ENCODE measurements at regions not wholly inside any gene's neighbourhood (a gene's known extent, or its start where the extent isn't known, plus 50 kb on each side); places are given as distances from the start of the nearest gene placed in this dataset.
A peak's percentile ranks its signal among the peaks of the same experiment; 100 is the strongest.

DNA sequence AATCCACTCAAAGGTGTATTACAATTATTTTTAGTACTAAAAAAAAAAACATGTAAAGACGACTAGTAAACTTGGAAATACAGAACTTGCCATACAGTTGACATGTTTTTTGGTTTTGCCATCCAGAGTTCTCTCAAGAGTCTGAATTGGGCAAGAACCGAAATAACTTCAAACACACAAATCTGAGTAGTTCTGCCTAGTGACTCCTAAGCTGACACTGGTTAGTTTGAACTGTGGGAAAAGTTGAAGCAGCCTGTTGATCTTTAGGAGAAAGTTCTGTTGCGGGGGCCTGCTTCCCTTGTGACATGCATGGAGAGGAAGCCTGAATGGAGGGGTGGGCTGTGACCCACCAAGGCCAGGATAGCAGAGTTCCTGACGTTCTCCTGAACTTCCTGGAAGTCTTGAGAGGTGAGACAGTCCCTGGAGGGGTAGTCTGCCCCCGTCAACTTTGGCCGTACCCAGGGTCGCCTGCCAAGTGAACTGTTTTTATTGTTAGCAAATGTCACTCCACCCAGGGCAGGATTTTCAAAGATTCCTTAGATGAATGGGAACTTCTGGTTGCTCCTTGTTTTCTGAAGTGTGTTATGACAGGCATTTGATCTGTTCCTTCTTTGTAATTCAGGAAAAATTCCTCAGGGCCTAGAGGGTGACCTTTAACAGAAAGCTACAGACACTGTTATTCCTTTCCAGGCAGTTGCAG lies 85.6 kb upstream of the SPTBN1 start:
- Histone ChIP-seq H3K27ac (ENCODE audit: extremely low read length, insufficient read depth, low read length) (no peak overlapping the region), H3K9me3 (ENCODE audit: low read length) (peaks cover 23% of the 10 kb centered on the region), H3K4me1 (ENCODE audit: insufficient read depth, low read length) (peaks cover 23% of the 10 kb centered on the region), H3K36me3 (replicated peaks in 1 of 2; ENCODE audit: control insufficient read depth in 1 of 2, insufficient read depth in 2 of 2, low read length in 2 of 2) (no peaks in the 10 kb centered on the region), H3K27me3 (ENCODE audit: control insufficient read depth in 1 of 2, insufficient read depth in 2 of 2, low read length in 2 of 2) (peaks cover 1 to 42% of the 10 kb centered on the region in 2 experiments; a peak in 2 of 5 replicates), H3K4me2 (ENCODE audit: low read depth, low read length) (peak overlapping the region; percentile 81), H2AFZ (ENCODE audit: low read length) (peak overlapping the region; percentile 68), H4K20me1 (ENCODE audit: insufficient read depth, low read length) (no peaks in the 10 kb centered on the region), H3K4me3 (replicated peaks in 1 of 3; ENCODE audit: insufficient read depth in 1 of 3, low read depth in 2 of 3, low read length in 3 of 3) (peak overlapping the region in 2 of 3 experiments; percentile 13 to 39; a peak in 3 of 6 replicates), H3K9ac (ENCODE audit: insufficient read depth, low read depth, low read length) (no peak overlapping the region), H3K79me2 (ENCODE audit: insufficient read depth, low read length) (no peaks in the 10 kb centered on the region)
- TF ChIP-seq RORA (CRISPR knock-in tag; IDR thresholded peaks at IDR 0.05) = no peak
- TF ChIP-seq, protein P1, sequence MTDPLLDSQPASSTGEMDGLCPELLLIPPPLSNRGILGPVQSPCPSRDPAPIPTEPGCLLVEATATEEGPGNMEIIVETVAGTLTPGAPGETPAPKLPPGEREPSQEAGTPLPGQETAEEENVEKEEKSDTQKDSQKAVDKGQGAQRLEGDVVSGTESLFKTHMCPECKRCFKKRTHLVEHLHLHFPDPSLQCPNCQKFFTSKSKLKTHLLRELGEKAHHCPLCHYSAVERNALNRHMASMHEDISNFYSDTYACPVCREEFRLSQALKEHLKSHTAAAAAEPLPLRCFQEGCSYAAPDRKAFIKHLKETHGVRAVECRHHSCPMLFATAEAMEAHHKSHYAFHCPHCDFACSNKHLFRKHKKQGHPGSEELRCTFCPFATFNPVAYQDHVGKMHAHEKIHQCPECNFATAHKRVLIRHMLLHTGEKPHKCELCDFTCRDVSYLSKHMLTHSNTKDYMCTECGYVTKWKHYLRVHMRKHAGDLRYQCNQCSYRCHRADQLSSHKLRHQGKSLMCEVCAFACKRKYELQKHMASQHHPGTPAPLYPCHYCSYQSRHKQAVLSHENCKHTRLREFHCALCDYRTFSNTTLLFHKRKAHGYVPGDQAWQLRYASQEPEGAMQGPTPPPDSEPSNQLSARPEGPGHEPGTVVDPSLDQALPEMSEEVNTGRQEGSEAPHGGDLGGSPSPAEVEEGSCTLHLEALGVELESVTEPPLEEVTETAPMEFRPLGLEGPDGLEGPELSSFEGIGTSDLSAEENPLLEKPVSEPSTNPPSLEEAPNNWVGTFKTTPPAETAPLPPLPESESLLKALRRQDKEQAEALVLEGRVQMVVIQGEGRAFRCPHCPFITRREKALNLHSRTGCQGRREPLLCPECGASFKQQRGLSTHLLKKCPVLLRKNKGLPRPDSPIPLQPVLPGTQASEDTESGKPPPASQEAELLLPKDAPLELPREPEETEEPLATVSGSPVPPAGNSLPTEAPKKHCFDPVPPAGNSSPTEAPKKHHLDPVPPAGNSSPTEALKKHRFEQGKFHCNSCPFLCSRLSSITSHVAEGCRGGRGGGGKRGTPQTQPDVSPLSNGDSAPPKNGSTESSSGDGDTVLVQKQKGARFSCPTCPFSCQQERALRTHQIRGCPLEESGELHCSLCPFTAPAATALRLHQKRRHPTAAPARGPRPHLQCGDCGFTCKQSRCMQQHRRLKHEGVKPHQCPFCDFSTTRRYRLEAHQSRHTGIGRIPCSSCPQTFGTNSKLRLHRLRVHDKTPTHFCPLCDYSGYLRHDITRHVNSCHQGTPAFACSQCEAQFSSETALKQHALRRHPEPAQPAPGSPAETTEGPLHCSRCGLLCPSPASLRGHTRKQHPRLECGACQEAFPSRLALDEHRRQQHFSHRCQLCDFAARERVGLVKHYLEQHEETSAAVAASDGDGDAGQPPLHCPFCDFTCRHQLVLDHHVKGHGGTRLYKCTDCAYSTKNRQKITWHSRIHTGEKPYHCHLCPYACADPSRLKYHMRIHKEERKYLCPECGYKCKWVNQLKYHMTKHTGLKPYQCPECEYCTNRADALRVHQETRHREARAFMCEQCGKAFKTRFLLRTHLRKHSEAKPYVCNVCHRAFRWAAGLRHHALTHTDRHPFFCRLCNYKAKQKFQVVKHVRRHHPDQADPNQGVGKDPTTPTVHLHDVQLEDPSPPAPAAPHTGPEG (CRISPR knock-in tag; IDR thresholded peaks at IDR 0.05) = no peak
- TF ChIP-seq, protein P2, sequence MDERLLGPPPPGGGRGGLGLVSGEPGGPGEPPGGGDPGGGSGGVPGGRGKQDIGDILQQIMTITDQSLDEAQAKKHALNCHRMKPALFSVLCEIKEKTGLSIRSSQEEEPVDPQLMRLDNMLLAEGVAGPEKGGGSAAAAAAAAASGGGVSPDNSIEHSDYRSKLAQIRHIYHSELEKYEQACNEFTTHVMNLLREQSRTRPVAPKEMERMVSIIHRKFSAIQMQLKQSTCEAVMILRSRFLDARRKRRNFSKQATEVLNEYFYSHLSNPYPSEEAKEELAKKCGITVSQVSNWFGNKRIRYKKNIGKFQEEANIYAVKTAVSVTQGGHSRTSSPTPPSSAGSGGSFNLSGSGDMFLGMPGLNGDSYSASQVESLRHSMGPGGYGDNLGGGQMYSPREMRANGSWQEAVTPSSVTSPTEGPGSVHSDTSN (CRISPR knock-in tag; IDR thresholded peaks at IDR 0.05) = no peak
- no peak for TF ChIP-seq ZNF430 (CRISPR knock-in tag; IDR thresholded peaks at IDR 0.05)
- DNase-seq (ENCODE audit: low spot score) (no peak), FAIRE-seq (peak; percentile 36), ATAC-seq (peak; percentile 64)
- 2% methylated on average over 7 of the region's 7 CpGs for WGBS (ENCODE audit: low lambda C conversion rate)
- ChIA-PET POLR2A (no interaction called here), CTCF (ENCODE audit: low intra/inter-chr PET ratio, low total read pairs) (no interaction called here)
- in situ Hi-C loops (cut with HindIII; ENCODE audit: extremely low pct_ligation_motif_present, low pct_unique_long_range_greater_than_20kb) = no loop called here
- intact Hi-C loops (cut with micrococcal nuclease; ENCODE audit: unreplicated experiment) = no loop called here
- no TSS peak for BruUV-seq (replicated peaks)

Measured in HepG2 (cell line).